ENCODE measurements at regions not wholly inside any gene's neighbourhood (a gene's known extent, or its start where the extent isn't known, plus 50 kb on each side); places are given as distances from the start of the nearest gene placed in this dataset.

- DNase-seq (ENCODE audit: low read depth in 2 of 2): no peak
Observed at GRCh38 chr11:127226949-127227348, 226.4 kb upstream of the KIRREL3 start.

- no peak for DNase-seq (ENCODE audit: low read depth in 2 of 2)
Observed at GRCh38 chr11:127226380-127226779, 225.8 kb upstream of the KIRREL3 start.

DNA sequence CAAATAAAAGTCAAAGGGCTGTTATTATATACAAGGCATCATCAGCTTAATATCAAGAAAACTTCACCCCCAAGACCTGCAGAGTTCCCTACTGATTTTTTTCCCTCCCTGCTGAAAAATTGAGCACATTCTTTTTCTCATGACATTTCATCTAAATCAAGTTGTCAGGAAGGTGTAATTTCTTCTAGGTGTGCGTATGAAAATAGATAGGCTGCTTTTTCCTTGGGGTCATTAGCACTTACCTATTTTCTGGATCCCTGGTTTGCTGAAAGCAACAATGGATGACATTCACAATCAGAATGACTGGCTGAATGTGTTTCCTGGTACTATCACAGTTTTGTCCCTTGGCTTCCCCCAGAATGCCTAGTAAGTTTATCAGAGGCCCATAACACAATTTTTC, 225.0 kb upstream of the KIRREL3 start:
- DNase-seq (ENCODE audit: low read depth in 2 of 2): no peak

DNA sequence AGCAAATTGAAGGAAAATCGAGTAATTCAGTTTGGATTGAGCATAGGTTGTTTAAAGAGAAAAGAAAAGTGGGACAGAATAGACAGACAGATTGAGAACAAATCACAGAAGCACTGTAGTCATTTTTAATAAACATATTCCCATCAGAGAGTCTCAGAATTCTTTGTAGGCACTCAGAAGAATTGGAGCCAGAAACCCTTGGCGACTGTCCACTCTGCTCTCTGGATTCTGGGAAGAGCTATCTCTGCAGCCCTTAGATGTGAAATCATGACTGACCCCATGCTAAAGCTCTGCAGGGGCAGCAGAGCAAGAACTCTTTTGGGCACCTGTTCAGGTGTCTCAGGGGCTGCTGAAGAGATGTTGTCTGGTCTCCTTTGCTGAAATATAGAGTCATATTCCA, 223.7 kb upstream of the KIRREL3 start:
- no peak for DNase-seq (ENCODE audit: low read depth in 2 of 2)

GRCh38 chr11:127223633-127224032, 223.1 kb upstream of the KIRREL3 start:
- DNase-seq (ENCODE audit: low read depth in 2 of 2): no peak

DNA sequence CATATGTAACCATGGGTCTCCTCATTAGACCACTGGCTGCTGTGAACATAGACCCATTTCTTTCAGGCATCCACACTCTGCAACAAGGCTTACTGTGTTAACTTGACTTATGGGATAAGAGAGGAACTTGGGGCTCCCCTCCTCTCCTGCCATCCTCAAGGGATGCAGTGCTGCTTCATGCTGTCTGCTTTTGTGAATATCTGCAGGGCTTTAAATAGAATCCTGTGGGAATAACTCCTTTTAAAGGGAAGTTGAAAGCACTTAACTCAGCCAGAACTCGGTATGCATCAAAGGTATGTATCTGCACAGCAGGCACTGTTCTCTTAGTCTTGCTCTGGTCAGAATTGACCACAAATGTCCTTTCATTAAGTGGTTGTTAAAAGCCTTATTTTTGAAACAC, 222.5 kb upstream of the KIRREL3 start:
- no peak for DNase-seq (ENCODE audit: low read depth in 2 of 2)

DNA sequence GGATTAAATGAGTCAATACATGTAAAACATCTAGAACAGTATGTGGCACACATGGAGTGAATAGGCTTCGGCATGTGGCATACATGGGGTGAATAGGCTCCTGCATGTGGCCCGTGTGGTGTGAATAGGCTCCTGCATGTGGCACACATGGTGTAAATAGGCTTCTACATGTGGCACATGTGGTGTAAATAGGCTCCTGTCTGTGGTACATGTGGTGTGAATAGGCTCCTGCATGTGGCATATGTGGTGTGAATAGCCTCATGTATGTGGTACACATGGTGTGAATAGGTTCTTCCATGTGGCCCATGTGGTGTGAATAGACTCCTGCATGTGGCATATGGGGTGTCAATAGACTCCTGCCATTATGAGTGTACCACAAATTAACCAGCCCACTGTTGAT, 219.1 kb upstream of the KIRREL3 start:
- no peak for DNase-seq (ENCODE audit: low read depth in 2 of 2)

- DNase-seq (ENCODE audit: low read depth in 2 of 2): no peak
Observed at GRCh38 chr11:127218275-127218608, 217.7 kb upstream of the KIRREL3 start.

GRCh38 chr11:127217452-127218274, 217.1 kb upstream of the KIRREL3 start:
- no peak for DNase-seq (ENCODE audit: low read depth in 2 of 2)

GRCh38 chr11:127205688-127206217, 205.2 kb upstream of the KIRREL3 start:
- DNase-seq (ENCODE audit: low read depth in 2 of 2): no peak

GRCh38 chr11:127203490-127203889, 202.9 kb upstream of the KIRREL3 start:
- no peak for DNase-seq (ENCODE audit: low read depth in 2 of 2)

DNA sequence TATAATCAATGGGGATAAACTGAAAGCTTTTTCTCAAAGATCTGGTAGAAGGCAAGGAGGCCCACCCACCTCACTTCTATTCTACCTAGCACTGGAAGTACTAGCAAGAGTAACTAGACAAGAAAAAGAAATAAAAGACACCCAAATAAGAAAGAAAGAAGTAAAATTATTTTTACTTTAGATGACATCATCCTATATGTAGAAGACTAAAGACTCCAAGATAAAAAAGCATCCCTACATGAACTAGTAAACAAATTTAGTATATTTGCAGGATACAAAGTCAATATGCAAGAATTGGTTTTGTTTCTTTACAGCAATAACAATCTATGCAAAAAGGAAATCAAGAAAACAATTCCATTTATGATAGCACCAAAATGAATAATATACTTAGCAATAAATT, 201.5 kb upstream of the KIRREL3 start:
- no peak for DNase-seq (ENCODE audit: low read depth in 2 of 2)

DNA sequence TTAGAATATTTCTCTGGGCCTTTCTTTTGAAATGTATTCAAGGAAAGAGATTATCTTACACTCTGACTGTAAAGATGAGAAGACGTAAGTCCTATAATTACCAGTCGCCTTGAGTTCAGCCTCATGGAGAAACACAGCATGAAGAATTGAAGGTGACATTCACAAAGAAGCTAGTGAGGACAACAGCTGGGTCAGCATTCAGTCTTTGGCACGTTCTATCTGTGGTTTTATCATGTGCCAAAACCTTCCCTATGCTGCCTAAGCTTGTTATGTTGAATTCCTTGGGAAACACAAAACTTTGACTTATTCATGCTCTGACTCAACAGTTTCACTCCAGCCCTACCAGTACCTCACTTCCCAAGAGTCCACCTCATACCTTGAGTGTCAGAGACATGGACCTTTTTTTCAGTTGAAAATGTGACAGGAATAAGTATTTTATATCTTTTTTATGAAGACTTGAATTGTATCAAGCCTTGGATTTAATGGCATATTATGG, 198.8 kb upstream of the KIRREL3 start:
- no peak for DNase-seq (ENCODE audit: low read depth in 2 of 2)

- no peak for DNase-seq (ENCODE audit: low read depth in 2 of 2)
Observed at GRCh38 chr11:127195501-127196120, 195.0 kb upstream of the KIRREL3 start.

DNA sequence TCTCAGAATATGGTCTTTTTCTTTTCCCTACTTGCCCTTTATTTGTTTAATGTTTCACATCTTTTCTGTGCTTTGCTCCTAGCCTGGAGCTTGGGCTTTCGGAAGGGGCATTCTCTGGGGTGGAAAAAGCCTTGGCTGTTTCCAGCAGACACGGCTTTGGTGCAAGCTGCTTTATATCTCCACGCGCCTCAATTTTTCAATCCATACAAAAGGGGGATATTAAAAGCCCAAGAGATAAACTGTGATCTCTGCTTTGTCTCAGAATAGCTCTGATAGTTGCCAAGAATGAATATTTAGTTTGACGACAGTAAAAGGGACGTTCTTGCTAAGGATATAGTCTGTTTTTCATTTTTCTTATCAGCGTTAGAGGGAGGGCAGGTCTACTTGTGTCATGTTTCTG, 194.0 kb upstream of the KIRREL3 start:
- DNase-seq (ENCODE audit: low read depth in 2 of 2): no peak

DNA sequence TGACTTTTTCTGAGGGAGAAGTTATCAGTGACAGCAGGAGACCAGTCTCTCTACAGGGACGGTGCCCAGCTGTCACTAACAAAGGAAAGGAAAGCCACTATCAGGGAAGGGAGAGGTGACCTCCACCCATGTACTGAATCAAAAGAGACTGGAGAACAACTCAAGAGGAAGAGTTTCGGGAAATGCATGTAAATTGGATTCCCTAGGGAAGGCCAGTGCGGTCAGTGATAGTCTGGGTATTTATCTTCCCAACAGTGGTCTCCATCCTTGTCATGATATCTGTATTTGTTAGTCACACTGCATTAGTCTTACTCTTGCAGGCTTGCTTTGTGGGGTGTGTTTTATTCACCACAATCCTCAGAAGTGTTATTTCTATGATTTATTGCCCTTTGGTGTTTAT, 193.4 kb upstream of the KIRREL3 start:
- DNase-seq (ENCODE audit: low read depth in 2 of 2): no peak

GRCh38 chr11:127191689-127192088, 191.1 kb upstream of the KIRREL3 start:
- no peak for DNase-seq (ENCODE audit: low read depth in 2 of 2)

GRCh38 chr11:127191261-127191660, 190.7 kb upstream of the KIRREL3 start:
- no peak for DNase-seq (ENCODE audit: low read depth in 2 of 2)

GRCh38 chr11:127182586-127183203, 182.1 kb upstream of the KIRREL3 start:
- no peak for DNase-seq (ENCODE audit: low read depth in 2 of 2)

GRCh38 chr11:127157225-127157624, 156.7 kb upstream of the KIRREL3 start:
- no peak for DNase-seq (ENCODE audit: low read depth in 2 of 2)

- DNase-seq (ENCODE audit: low read depth in 2 of 2): no peak
Observed at GRCh38 chr11:127149410-127149809, 148.8 kb upstream of the KIRREL3 start.

DNA sequence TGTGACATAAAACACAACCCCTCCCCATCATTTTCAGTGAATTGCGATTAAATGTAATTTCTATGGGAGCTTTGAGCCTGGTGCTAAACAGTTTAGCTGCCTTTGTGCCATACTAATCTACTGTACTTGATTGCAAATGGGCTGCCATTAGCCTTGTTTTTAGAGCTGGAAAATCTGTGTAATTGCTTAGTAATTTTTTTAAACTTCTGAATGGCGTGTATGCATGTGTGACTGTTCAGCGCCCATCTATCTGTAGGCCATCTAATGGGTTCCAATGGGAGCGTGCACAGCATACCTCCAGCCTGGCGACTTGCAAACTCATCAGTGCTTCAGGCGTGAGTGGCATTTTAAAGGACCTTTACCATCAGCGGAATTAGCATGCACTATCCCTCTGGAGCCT, 142.7 kb upstream of the KIRREL3 start:
- no peak for DNase-seq (ENCODE audit: low read depth in 2 of 2)

GRCh38 chr11:127138613-127139012, 138.0 kb upstream of the KIRREL3 start:
- no peak for DNase-seq (ENCODE audit: low read depth in 2 of 2)
